HepG2 (cell line): ENCODE measurements at regions not wholly inside any gene's neighbourhood (a gene's known extent, or its start where the extent isn't known, plus 50 kb on each side); places are given as distances from the start of the nearest gene placed in this dataset.

Source experiments
- ATAC-seq: fragments of 200-7000 bp; cut with Tn5 transposase; 3 replicates; pipeline ENCODE4 v1.9.1; 2020; ENCODE audit warnings: mild to moderate bottlenecking, moderate library complexity
- BruUV-seq: library from RNA; stranded (reverse); fragments of 400-500 nt; replicated peaks from 2 replicates; lab custom pipeline; 2021; lab: Mats Ljungman, UMichigan
- CTCF ChIA-PET: fragments of 300-600 bp; formaldehyde crosslinking; extraction: SDS; loops from one replicate; lab custom pipeline; 2021; ENCODE audit warnings: low total read pairs, inconsistent platforms, low intra/inter-chr PET ratio; lab: Yijun Ruan, JAX
- POLR2A ChIA-PET: fragments of 350-600 bp; sonication (Branson Sonifier 250); formaldehyde crosslinking; loops from one replicate; lab custom pipeline; 2020; ENCODE audit warnings: antibody characterized with exemption, inconsistent platforms; lab: Yijun Ruan, JAX
- DNase-seq: peaks from one replicate; pipeline ENCODE4 v3.0.0-alpha.2; 2015; ENCODE audit warnings: low spot score
- FAIRE-seq: peaks from 3 replicates; lab custom pipeline; 2011; peaks lifted over from hg19 to GRCh38; lab: Jason Lieb, UNC
- H2AFZ ChIP-seq: one replicate; pipeline ENCODE4 v1.6.1; 2011; ENCODE audit warnings: low read length, inconsistent platforms
- H3K27ac ChIP-seq: fragments of 300-600 bp; 3 replicates; pipeline ENCODE4 v1.8.0; 2011; ENCODE audit warnings: mixed run types, mild to moderate bottlenecking, mixed read lengths, low read length, inconsistent platforms; ENCODE audit not compliant: insufficient read depth; ENCODE audit errors: extremely low read length
- H3K27me3 ChIP-seq, 2 experiments: fragments of 200-600 bp in 1 of 2; 2 replicates in 1 of 2; 3 replicates in 1 of 2; pipeline versions ENCODE4 v1.6.0 to v1.8.0; 2011; ENCODE audit warnings: low read length in 2 of 2, mild to moderate bottlenecking in 2 of 2, moderate library complexity in 2 of 2, inconsistent platforms in 1 of 2; ENCODE audit not compliant: insufficient read depth in 2 of 2, control insufficient read depth in 1 of 2
- H3K36me3 ChIP-seq, 2 experiments: fragments of 200-600 bp in 1 of 2; replicated peaks in 1 of 2; 2 replicates in 1 of 2; 3 replicates in 1 of 2; pipeline versions ENCODE4 v1.5.1 to v1.8.0; 2011; ENCODE audit warnings: low read length in 2 of 2, inconsistent platforms in 1 of 2; ENCODE audit not compliant: insufficient read depth in 2 of 2, control insufficient read depth in 1 of 2
- H3K4me1 ChIP-seq: 2 replicates; pipeline ENCODE4 v1.5.1; 2012; ENCODE audit warnings: low read length, inconsistent platforms; ENCODE audit not compliant: insufficient read depth
- H3K4me2 ChIP-seq: 2 replicates; pipeline ENCODE4 v1.6.0; 2011; ENCODE audit warnings: low read depth, low read length, inconsistent platforms
- H3K4me3 ChIP-seq, 3 experiments: fragments of 200-600 bp in 1 of 3; sonication (generic), shearing (Covaris generic) in 1 of 3; replicated peaks in 1 of 3; 2 replicates each; pipeline ENCODE4 v1.5.1; 2011 to 2016; ENCODE audit warnings: low read length in 3 of 3, inconsistent platforms in 2 of 3, low read depth in 2 of 3, mild to moderate bottlenecking in 2 of 3, control low read depth in 1 of 3, mixed read lengths in 1 of 3; ENCODE audit not compliant: insufficient read depth in 1 of 3
- H3K79me2 ChIP-seq: one replicate; pipeline ENCODE4 v1.6.1; 2011; ENCODE audit warnings: low read length, inconsistent platforms; ENCODE audit not compliant: insufficient read depth
- H3K9ac ChIP-seq: 2 replicates; pipeline ENCODE4 v1.6.0; 2011; ENCODE audit warnings: mild to moderate bottlenecking, low read depth, low read length, inconsistent platforms; ENCODE audit not compliant: insufficient read depth
- H3K9me3 ChIP-seq: 2 replicates; pipeline ENCODE4 v1.5.1; 2012; ENCODE audit warnings: mild to moderate bottlenecking, low read length
- H4K20me1 ChIP-seq: 2 replicates; pipeline ENCODE4 v1.6.0; 2011; ENCODE audit warnings: inconsistent platforms, mild to moderate bottlenecking, low read length, moderate library complexity; ENCODE audit not compliant: insufficient read depth
- ETV6 ChIP-seq: sonication (generic); formaldehyde crosslinking; conservative IDR thresholded peaks from 2 replicates; pipeline ENCODE4 v1.4.0; 2020; ENCODE audit warnings: missing genetic modification reagents
- GABPB1 ChIP-seq: IDR thresholded peaks from 2 replicates; pipeline ENCODE4 v1.6.1; 2016; ENCODE audit warnings: mild to moderate bottlenecking, missing genetic modification reagents, moderate library complexity, missing compliant biosample characterization
- NRL ChIP-seq: sonication (generic); formaldehyde crosslinking; IDR thresholded peaks from 2 replicates; pipeline ENCODE4 v1.5.0; 2020; ENCODE audit warnings: missing genetic modification reagents, mild to moderate bottlenecking, moderate library complexity, borderline replicate concordance
- ZFX ChIP-seq: sonication (generic); formaldehyde crosslinking; IDR thresholded peaks from 2 replicates; pipeline ENCODE4 v1.4.0; 2020; ENCODE audit warnings: mild to moderate bottlenecking, low read depth, missing genetic modification reagents, moderate library complexity
- ZNF230 ChIP-seq: sonication (generic); formaldehyde crosslinking; IDR thresholded peaks from 2 replicates; pipeline ENCODE4 v1.4.0; 2020; ENCODE audit warnings: mild to moderate bottlenecking, missing genetic modification reagents
- ZNF317 ChIP-seq: sonication (generic); formaldehyde crosslinking; IDR thresholded peaks from 2 replicates; pipeline ENCODE4 v1.5.0; 2020; ENCODE audit warnings: mild to moderate bottlenecking, missing genetic modification reagents
- WGBS: methylation state at CpG from one replicate; pipeline ENCODE4 v1.1.6; 2017; ENCODE audit warnings: low lambda C conversion rate; 5-methylcytosine and 5-hydroxymethylcytosine counted together
- in situ Hi-C: cut with HindIII; loops from 2 replicates; pipeline ENCODE4 v1.10.0; 2017; ENCODE audit warnings: low pct_unique_long_range_greater_than_20kb; ENCODE audit not compliant: extremely low pct_ligation_motif_present
- intact Hi-C: fragments of 100-400 bp; cut with micrococcal nuclease; formaldehyde crosslinking; loops from one replicate; pipeline ENCODE4 v1.10.0; 2022; ENCODE audit not compliant: unreplicated experiment
- TF ChIP-seq, protein P1 (sequence below): sonication (generic); formaldehyde crosslinking; IDR thresholded peaks from one replicate; pipeline ENCODE4 v1.5.1; 2020; ENCODE audit warnings: mild to moderate bottlenecking, missing genetic modification reagents; ENCODE audit errors: not compliant biosample characterization
- TF ChIP-seq, protein P2 (sequence below): sonication (generic); formaldehyde crosslinking; IDR thresholded peaks from 2 replicates; pipeline ENCODE4 v1.5.1; 2020; ENCODE audit warnings: mild to moderate bottlenecking, missing genetic modification reagents, moderate library complexity
- TF ChIP-seq, protein P3 (sequence below): sonication (generic); formaldehyde crosslinking; IDR thresholded peaks from 2 replicates; pipeline ENCODE4 v1.4.0; 2020; ENCODE audit warnings: mild to moderate bottlenecking, missing genetic modification reagents

DNA sequence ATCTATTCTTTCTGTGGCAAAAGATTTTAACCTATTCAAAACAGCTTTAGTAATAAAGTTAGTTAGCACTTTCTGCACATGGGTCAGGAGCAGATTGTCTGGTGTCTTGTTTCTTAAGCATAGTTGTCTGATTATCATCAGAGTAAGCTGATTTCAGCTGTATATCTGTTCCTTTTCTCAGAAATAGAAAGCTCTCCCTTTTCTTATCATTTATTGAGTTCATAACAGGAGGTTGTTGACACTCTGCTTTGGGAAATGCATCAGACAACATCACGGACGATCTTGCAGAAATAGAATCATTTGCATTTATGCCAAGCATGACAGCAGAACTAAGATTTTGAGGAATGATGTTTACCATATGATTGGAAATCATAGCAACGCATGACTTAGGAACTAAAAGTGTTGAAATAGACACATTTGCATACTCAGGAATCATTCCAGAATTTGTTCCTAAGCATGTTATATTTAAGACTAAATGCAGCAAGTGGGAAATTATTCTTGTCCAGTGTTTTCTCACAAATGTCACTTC is 66.7 kb downstream of the RBMX2 start (continued):
- TF ChIP-seq, protein P1, sequence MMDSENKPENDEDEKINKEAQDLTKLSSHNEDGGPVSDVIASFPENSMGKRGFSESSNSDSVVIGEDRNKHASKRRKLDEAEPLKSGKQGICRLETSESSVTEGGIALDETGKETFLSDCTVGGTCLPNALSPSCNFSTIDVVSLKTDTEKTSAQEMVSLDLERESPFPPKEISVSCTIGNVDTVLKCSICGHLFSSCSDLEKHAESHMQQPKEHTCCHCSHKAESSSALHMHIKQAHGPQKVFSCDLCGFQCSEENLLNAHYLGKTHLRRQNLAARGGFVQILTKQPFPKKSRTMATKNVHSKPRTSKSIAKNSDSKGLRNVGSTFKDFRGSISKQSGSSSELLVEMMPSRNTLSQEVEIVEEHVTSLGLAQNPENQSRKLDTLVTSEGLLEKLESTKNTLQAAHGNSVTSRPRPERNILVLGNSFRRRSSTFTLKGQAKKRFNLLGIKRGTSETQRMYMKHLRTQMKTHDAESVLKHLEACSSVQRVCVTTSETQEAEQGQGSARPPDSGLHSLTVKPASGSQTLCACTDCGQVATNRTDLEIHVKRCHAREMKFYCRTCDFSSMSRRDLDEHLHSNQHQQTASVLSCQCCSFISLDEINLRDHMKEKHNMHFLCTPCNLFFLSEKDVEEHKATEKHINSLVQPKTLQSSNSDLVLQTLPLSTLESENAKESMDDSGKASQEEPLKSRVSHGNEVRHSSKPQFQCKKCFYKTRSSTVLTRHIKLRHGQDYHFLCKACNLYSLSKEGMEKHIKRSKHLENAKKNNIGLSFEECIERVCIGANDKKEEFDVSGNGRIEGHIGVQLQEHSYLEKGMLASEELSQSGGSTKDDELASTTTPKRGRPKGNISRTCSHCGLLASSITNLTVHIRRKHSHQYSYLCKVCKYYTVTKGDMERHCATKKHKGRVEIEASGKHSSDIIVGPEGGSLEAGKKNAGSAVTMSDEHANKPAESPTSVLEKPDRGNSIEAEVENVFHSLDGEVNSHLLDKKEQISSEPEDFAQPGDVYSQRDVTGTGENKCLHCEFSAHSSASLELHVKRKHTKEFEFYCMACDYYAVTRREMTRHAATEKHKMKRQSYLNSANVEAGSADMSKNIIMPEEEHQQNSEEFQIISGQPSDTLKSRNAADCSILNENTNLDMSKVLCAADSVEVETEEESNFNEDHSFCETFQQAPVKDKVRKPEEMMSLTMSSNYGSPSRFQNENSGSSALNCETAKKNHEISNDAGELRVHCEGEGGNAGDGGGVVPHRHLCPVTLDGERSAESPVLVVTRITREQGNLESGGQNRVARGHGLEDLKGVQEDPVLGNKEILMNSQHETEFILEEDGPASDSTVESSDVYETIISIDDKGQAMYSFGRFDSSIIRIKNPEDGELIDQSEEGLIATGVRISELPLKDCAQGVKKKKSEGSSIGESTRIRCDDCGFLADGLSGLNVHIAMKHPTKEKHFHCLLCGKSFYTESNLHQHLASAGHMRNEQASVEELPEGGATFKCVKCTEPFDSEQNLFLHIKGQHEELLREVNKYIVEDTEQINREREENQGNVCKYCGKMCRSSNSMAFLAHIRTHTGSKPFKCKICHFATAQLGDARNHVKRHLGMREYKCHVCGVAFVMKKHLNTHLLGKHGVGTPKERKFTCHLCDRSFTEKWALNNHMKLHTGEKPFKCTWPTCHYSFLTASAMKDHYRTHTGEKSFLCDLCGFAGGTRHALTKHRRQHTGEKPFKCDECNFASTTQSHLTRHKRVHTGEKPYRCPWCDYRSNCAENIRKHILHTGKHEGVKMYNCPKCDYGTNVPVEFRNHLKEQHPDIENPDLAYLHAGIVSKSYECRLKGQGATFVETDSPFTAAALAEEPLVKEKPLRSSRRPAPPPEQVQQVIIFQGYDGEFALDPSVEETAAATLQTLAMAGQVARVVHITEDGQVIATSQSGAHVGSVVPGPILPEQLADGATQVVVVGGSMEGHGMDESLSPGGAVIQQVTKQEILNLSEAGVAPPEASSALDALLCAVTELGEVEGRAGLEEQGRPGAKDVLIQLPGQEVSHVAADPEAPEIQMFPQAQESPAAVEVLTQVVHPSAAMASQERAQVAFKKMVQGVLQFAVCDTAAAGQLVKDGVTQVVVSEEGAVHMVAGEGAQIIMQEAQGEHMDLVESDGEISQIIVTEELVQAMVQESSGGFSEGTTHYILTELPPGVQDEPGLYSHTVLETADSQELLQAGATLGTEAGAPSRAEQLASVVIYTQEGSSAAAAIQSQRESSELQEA (CRISPR knock-in tag), result no peak
- TF ChIP-seq NRL (CRISPR knock-in tag), result no peak

DNA sequence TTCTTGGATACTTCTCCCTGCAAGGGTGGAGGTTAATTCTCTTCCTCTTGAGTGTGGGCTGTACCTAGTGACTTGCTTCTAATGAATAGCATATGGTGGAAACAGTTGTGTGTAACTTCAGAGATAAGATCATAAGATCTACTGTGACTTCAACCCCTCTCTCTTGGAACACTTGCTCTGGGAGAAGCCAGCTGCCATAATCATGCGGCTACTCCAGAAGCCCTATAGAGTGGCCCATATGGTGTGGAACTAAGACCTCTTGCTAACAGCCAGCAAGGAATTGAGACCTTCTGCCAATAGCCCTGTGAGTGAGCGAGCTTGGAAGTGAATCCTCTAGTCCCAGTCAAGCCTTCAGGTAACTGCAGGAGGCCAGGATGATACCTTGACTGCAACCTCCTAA is 81.1 kb downstream of the RBMX2 start:
- Histone ChIP-seq H3K4me2 (no peak overlapping the region), H3K36me3 (no peaks in the 10 kb centered on the region), H3K9ac (no peak overlapping the region), H3K9me3 (no peaks in the 10 kb centered on the region), H3K79me2 (no peaks in the 10 kb centered on the region), H3K4me1 (no peaks in the 10 kb centered on the region), H3K4me3 (no peak overlapping the region), H2AFZ (no peak overlapping the region), H3K27me3 (no peaks in the 10 kb centered on the region), H3K27ac (no peak overlapping the region), H4K20me1 (no peaks in the 10 kb centered on the region)
- no peak for FAIRE-seq
- no TSS peak for BruUV-seq
- POLR2A ChIA-PET, result no interaction called here
- CTCF ChIA-PET, result no interaction called here
- ATAC-seq, result no peak
- WGBS, result no CpG with 5 or more reads among the region's 2 CpGs
- in situ Hi-C loops, result no loop called here
- intact Hi-C loops, result no loop called here
- no peak for DNase-seq
- TF ChIP-seq, protein P2, sequence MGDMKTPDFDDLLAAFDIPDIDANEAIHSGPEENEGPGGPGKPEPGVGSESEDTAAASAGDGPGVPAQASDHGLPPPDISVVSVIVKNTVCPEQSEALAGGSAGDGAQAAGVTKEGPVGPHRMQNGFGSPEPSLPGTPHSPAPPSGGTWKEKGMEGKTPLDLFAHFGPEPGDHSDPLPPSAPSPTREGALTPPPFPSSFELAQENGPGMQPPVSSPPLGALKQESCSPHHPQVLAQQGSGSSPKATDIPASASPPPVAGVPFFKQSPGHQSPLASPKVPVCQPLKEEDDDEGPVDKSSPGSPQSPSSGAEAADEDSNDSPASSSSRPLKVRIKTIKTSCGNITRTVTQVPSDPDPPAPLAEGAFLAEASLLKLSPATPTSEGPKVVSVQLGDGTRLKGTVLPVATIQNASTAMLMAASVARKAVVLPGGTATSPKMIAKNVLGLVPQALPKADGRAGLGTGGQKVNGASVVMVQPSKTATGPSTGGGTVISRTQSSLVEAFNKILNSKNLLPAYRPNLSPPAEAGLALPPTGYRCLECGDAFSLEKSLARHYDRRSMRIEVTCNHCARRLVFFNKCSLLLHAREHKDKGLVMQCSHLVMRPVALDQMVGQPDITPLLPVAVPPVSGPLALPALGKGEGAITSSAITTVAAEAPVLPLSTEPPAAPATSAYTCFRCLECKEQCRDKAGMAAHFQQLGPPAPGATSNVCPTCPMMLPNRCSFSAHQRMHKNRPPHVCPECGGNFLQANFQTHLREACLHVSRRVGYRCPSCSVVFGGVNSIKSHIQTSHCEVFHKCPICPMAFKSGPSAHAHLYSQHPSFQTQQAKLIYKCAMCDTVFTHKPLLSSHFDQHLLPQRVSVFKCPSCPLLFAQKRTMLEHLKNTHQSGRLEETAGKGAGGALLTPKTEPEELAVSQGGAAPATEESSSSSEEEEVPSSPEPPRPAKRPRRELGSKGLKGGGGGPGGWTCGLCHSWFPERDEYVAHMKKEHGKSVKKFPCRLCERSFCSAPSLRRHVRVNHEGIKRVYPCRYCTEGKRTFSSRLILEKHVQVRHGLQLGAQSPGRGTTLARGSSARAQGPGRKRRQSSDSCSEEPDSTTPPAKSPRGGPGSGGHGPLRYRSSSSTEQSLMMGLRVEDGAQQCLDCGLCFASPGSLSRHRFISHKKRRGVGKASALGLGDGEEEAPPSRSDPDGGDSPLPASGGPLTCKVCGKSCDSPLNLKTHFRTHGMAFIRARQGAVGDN, result no peak
- no peak for TF ChIP-seq ETV6 (CRISPR knock-in tag)
- TF ChIP-seq, protein P3, sequence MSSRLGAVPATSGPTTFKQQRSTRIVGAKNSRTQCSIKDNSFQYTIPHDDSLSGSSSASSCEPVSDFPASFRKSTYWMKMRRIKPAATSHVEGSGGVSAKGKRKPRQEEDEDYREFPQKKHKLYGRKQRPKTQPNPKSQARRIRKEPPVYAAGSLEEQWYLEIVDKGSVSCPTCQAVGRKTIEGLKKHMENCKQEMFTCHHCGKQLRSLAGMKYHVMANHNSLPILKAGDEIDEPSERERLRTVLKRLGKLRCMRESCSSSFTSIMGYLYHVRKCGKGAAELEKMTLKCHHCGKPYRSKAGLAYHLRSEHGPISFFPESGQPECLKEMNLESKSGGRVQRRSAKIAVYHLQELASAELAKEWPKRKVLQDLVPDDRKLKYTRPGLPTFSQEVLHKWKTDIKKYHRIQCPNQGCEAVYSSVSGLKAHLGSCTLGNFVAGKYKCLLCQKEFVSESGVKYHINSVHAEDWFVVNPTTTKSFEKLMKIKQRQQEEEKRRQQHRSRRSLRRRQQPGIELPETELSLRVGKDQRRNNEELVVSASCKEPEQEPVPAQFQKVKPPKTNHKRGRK, result no peak
- no peak for TF ChIP-seq GABPB1 (CRISPR knock-in tag)
- no peak for TF ChIP-seq ZFX (CRISPR knock-in tag)
- no peak for TF ChIP-seq ZNF230 (CRISPR knock-in tag)
- no peak for TF ChIP-seq ZNF317 (CRISPR knock-in tag)
